HG03457 (cell line): ENCODE measurements at regions not wholly inside any gene's neighbourhood (a gene's known extent, or its start where the extent isn't known, plus 50 kb on each side); places are given as distances from the start of the nearest gene placed in this dataset.

ENCODE experiments used
- ATAC-seq: cut with Tn5 transposase; IDR thresholded peaks from one replicate; pipeline ENCODE4 v1.9.1; 2021; ENCODE audit warnings: moderate number of reproducible peaks; ENCODE audit not compliant: unreplicated experiment

GRCh38 chr11:32315121-32315520 lies 120.2 kb downstream of the WT1 start:
- ATAC-seq, result no peak

- ATAC-seq, result no peak
Observed at GRCh38 chr11:32316232-32316631, 119.1 kb downstream of the WT1 start.

DNA sequence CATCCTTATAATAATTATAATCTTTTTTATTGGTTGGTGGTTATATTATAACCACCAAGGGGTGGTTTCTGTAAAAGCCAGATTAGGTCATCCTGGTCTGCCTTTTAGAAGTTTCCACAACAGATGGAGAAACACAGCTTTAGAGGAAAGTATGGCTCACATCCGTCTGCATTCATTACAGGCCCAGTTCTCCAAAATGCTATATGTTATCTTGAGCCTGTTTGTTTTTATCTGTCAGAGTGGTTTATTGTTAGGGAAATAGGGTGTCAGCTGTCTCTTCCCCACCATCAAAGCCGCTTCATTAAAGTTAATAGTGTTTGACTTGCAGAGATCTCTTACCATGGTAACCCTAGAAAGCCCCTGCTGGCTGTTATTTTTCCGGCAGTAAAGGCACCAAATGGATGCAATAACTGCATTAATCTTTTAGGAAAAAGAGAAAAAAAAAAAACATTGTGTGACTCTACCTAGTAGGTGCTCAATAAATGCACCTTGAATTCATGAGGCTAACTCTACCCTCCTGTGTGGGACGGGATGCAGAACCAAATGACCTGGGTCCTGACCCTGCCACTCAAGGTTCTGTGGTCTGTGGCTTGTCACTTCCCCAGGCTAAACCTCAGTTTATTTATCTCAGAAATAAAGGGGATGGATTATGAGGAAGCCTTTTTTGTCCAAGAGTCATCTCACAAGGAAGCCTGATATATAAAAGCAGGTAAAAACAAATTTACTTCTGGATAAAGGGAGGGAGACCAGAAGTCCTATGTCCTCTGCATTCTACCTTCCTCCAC lies 118.3 kb downstream of the WT1 start:
- no peak for ATAC-seq

DNA sequence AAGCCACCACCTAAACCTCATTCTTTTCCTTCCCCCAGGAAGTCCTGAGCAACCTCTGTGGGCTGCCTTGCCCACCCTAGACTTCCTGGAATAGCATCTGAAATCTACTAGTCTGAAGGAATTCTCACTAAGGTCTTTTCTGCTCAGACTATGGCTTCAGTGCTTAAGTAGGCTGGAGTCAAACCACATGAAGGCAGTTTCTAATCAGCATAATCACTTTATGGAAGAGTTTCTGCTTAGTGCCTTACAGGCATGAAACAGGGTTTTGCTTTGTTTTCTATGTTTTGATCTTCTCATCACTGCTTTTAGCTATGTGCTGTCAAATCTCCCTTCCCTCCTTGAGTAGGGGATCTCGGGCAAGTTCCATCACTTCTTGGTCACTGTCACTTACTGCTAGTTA lies 117.7 kb downstream of the WT1 start:
- no peak for ATAC-seq

- ATAC-seq, result no peak
Observed at GRCh38 chr11:32318071-32319055, 117.0 kb downstream of the WT1 start.

- ATAC-seq, result no peak
Observed at GRCh38 chr11:32323814-32324130, 111.6 kb downstream of the WT1 start.

DNA sequence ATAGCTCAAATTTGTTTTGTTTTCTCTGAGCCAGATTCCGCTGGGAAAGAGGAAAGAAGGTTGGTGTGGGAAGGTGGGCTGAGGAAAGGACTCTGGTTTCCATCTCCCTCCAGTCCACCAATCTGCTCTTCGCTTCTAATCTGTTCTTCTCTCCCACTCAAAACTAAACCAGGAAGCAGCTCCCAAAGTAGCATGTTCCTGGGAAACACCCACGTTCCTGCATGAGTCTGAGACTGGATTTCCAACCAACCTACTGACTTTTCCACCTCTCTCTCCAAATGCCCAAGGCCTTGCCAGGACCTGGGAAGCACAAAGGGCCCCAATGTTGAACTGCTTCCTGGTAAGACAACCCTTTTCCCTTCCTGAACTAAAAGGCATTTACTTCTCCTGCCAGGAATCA lies 110.2 kb downstream of the WT1 start:
- ATAC-seq, result no peak

DNA sequence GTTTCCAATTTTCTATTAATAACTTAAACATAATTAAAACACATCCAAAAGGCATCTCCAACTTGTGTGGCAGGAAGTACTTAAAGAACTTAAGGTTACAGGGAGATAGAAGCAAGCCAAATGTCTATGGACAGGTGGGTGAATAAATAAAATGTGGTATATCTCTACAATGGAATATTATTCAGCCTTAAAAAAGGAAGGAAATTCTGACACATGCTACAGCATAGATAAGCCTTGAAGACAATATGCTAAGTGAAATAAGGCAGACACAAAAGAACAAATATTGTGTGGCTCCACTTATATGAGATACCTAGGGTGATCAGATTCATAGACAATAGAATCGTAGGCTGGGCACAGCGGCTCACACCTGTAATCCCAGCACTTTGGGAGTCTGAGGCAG lies 109.6 kb downstream of the WT1 start:
- no peak for ATAC-seq

DNA sequence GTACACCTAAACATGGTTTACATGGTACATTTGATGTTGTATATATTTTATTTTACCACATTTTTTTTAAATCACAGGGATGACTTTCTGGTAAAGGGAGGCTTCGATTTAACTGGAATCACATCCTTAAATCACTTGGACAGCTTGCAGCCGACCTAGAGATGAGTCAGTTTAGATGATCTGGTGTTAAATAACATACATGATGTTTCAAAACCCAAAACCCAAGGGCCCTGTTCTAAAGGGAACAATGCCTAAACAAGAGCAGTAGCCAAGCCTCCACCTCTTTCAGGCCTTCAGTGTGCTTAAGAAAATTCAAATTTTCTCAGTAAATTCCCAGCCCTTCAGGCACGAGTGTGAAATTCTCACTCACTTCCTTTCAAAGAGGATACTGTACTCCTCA lies 108.8 kb downstream of the WT1 start:
- no peak for ATAC-seq

- ATAC-seq, result no peak
Observed at GRCh38 chr11:32328392-32328791, 106.9 kb downstream of the WT1 start.

DNA sequence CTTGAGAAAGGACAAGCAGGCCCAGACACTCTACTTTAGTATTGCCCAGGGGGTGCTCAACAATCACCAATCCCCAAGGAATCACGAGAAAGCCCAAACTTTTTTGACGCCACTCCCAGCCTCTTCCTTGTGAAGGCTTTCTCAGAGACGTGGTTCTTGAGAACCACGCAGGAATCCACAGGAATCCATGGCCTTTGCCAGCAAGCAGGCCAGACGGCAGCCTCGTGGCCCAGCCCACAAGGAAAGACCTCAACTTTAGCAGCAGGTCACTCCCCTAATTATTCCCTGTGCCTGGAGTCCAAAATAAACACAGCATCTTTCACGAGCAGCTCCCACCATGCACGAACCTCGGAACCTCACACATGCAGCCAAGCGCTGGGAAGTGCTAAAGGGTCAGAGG lies 104.2 kb downstream of the WT1 start:
- no peak for ATAC-seq

- ATAC-seq, result no peak
Observed at GRCh38 chr11:32331792-32332191, 103.5 kb downstream of the WT1 start.

DNA sequence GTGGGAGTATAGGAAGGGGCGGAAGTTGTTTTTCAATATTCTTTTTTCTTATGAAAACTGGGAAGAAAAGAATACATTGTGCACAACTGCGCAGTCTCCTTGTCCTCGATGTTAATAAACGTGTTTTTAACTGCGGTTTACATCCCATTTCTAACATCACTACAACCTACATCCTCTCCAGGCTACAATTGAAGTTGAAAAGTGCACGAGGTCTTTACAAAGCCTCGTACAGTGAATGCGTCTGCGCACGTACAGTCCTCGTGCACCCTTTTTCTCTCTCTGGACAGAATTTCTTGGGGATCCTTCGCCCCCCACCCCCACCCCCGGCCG lies 102.4 kb downstream of the WT1 start:
- ATAC-seq, result no peak

DNA sequence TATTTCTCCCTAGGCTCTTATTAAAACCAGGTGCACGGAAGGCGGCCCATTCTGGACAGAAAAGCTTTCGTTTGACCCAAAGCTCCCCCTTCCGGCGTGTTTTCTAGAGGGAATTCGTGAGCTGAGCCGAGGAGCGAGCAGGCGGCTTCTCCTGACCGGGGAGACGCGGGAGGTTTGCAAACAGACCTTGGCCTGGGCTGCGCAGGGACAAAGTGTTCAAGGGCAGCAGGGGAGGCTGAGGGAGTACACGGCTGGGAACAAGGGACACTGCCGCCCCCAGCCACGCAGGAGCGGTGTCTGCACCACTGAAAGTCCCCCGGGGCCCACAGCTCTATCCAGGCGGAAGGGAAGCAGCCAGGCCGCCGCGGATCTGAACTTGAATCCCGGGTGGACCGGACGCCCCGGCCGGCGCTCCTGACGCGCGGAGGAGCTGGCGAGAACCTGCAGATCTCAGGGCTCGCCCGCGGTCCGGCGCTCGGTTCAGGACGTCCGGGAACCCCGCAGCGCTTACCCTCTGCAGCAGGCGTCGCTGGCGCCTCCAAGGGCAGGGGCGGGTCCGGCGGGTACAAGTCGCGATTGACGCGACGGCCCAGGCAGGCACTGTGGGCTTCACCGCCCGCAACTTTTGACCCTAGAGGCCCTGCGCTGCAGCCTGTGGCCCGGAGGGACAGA lies 101.9 kb downstream of the WT1 start:
- ATAC-seq, result no peak

DNA sequence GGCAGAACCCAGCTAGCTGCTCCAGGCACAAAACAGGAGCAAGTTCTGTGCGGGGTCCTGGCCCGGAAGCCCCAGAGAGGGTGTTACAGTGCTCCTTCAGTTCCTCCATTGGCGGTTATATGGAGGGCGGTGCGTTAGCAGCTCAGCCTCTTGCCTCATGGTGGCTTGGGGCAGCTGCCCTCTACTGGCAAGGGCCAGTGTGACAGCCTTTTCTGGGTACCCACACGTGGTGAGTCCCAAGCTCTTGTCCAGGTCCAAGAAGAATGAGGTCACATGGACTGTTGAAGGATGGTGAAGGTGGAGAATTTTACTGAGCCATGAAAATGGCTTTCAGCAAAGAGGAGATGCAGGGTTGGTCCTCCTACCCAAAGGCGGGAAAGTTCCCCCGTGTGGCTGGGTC lies 100.5 kb downstream of the WT1 start:
- ATAC-seq, result no peak
